GM21786 (cell line): ENCODE measurements at regions not wholly inside any gene's neighbourhood (a gene's known extent, or its start where the extent isn't known, plus 50 kb on each side); places are given as distances from the start of the nearest gene placed in this dataset.
"Not testable (repeated sequence)": the region's sequence is repeated elsewhere in the genome, so short reads cannot be mapped to it uniquely, and the experiment has no call there.

Source experiments
- ATAC-seq: cut with Tn5 transposase; IDR thresholded peaks from one replicate; pipeline ENCODE4 v1.9.1; 2021; ENCODE audit not compliant: unreplicated experiment

GRCh38 chr18:42530276-42530675 lies 575.2 kb downstream of the PIK3C3 start:
- ATAC-seq: no peak

GRCh38 chr18:42532119-42532518 lies 577.1 kb downstream of the PIK3C3 start:
- ATAC-seq: no peak

GRCh38 chr18:42533009-42533575 lies 578.1 kb downstream of the PIK3C3 start:
- no peak for ATAC-seq

GRCh38 chr18:42533616-42534015 lies 578.6 kb downstream of the PIK3C3 start:
- ATAC-seq: no peak

- no peak for ATAC-seq
These were observed 579.3 kb downstream of the PIK3C3 start for GRCh38 chr18:42534313-42534712.

GRCh38 chr18:42536442-42536841 lies 579.0 kb downstream of the RIT2 start:
- ATAC-seq: no peak

GRCh38 chr18:42537291-42537690 lies 578.2 kb downstream of the RIT2 start:
- ATAC-seq: no peak

GRCh38 chr18:42544901-42545300 lies 570.6 kb downstream of the RIT2 start:
- ATAC-seq: no peak

- no peak for ATAC-seq
These were observed 569.7 kb downstream of the RIT2 start for GRCh38 chr18:42545825-42546224.

GRCh38 chr18:42548493-42548892 lies 567.0 kb downstream of the RIT2 start:
- ATAC-seq: no peak

- no peak for ATAC-seq
These were observed 565.9 kb downstream of the RIT2 start for GRCh38 chr18:42549596-42549995.

- ATAC-seq: not testable (repeated sequence)
These were observed 562.9 kb downstream of the RIT2 start for GRCh38 chr18:42552559-42552958.

GRCh38 chr18:42559069-42559690 lies 556.3 kb downstream of the RIT2 start:
- no peak for ATAC-seq

- ATAC-seq: no peak
These were observed 554.0 kb downstream of the RIT2 start for GRCh38 chr18:42561521-42561920.

- ATAC-seq: no peak
These were observed 551.5 kb downstream of the RIT2 start for GRCh38 chr18:42563995-42564394.

- no peak for ATAC-seq
These were observed 550.7 kb downstream of the RIT2 start for GRCh38 chr18:42564761-42565160.

GRCh38 chr18:42568773-42569172 lies 546.7 kb downstream of the RIT2 start:
- ATAC-seq: no peak

GRCh38 chr18:42574871-42575270 lies 540.6 kb downstream of the RIT2 start:
- ATAC-seq: no peak

GRCh38 chr18:42576124-42576523 lies 539.4 kb downstream of the RIT2 start:
- no peak for ATAC-seq

- no peak for ATAC-seq
These were observed 536.7 kb downstream of the RIT2 start for GRCh38 chr18:42578792-42579191.

GRCh38 chr18:42582266-42582665 lies 533.2 kb downstream of the RIT2 start:
- ATAC-seq: no peak

GRCh38 chr18:42583283-42583731 lies 532.2 kb downstream of the RIT2 start:
- ATAC-seq: no peak

GRCh38 chr18:42586601-42587000 lies 528.9 kb downstream of the RIT2 start:
- ATAC-seq: no peak
